Stimulated activated CD4-positive, alpha-beta T cell treated with anti-CD3 and anti-CD28 coated beads, Interleukin-4, amount 100 ng/mL, for 24 hours (primary cell): ENCODE measurements at regions not wholly inside any gene's neighbourhood (a gene's known extent, or its start where the extent isn't known, plus 50 kb on each side); places are given as distances from the start of the nearest gene placed in this dataset.
"Not testable (repeated sequence)": the region's sequence is repeated elsewhere in the genome, so short reads cannot be mapped to it uniquely, and the experiment has no call there.

Experiments
- DNase-seq: peaks from one replicate; pipeline ENCODE4 v3.0.0-alpha.2; 2020

GRCh38 chr15:60272623-60273022 lies 125.2 kb downstream of the ANXA2 start:
- DNase-seq: no peak

- DNase-seq: no peak
Measured at GRCh38 chr15:60275624-60276023, 122.2 kb downstream of the ANXA2 start.

DNA sequence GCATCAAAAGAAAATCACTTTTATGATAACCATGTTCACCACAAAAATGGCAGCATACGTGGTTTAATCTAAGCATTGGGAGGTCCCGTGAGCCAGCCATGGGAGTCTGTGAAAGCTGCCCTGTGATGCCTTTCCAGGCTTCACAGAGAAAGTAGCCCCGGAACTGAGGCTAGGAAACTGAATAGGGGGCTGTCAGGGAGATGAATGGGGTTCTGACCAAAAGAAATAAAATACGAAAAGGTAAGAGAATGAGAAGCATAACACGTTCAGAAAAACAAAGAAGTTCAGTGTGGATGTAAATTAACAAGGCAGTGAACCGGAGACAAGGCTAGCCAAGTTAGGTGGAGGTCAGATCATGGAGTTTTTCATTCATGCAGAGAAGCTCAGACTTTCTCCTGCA lies 118.9 kb downstream of the ANXA2 start:
- no peak for DNase-seq

DNA sequence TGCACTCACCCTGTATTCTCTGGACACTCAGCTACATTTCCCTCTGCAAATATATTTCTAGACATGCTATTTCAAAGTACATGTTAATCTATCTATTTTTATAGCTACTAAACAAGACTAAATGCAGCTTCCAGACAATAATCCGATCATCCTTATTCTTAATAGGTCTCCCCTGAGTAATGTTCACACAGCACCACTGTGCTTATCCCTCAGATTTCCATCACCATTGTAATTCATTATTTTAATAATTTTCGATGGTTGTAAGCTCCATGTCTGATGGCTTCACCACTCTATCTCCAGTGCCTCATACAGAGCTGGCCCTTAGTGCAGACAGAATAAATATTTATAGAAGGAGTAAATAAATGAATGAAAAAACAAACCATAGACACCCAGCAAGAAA lies 117.5 kb downstream of the ANXA2 start:
- no peak for DNase-seq

DNA sequence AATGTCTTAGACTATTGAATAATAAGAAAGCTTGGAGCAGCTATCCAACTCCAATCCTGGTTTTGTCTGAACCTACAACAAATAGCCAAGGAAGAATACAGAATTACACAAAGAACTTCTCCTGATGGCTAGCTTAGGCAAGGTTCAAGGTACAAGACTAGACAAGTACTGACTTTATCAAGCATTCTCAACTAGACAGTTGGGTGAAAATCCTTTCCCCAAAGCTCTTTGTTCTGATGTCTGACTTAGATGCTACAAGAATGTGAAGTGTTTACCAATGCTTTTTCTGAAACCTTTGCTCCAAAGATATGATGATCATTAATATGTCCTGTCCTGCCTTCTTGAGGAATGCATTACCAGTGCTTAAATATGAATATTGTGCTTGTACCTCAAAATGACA lies 113.8 kb downstream of the ANXA2 start:
- no peak for DNase-seq

DNA sequence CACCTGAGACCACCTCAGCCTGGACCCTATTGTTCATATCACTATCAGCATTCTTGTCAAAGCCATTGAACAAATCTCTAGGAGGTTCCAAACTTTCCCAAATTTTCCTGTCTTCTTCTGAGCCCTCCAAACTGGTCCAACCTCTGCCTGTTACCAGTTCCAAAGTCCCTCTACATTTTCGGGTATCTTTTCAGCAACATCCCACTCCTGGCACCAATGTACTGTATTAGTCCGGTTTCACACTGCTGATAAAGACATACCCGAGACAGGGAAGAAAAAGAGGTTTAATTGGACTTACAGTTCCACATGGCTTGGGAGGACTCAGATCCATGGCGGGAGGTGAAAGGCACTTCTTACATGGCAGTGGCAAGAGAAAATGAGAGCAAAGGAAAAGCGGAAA lies 101.9 kb downstream of the ANXA2 start:
- DNase-seq: not testable (repeated sequence)

DNA sequence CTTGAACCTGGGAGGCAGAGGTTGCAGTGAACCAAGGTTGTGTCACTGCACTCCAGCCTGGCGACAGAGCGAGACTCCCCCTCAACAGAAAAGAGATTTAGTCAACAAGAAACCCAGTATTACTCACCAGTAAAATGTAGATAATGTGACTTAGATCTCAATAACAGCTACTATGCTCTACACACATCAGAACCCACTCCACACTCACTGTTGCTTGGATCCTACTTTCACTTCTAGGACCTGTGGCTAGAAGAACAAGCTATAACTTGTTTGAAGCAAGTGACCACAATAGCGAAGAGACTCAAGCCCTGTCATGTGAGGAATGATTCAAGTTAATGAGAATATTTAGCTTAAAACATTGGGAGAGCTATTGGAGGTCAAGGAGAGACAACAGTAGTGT lies 100.7 kb downstream of the ANXA2 start:
- no peak for DNase-seq
